Caco-2 (cell line): ENCODE measurements at regions not wholly inside any gene's neighbourhood (a gene's known extent, or its start where the extent isn't known, plus 50 kb on each side); places are given as distances from the start of the nearest gene placed in this dataset.

Experiments
- BruUV-seq: library from RNA; stranded (reverse); fragments of 400-500 nt; replicated peaks from 2 replicates; lab custom pipeline; 2021; lab: Mats Ljungman, UMichigan
- CTCF ChIA-PET: fragments of 300-600 bp; sonication (Branson Sonifier 250); formaldehyde crosslinking; loops from one replicate; lab custom pipeline; 2022; ENCODE audit warnings: antibody characterized with exemption; lab: Charles Lee
- POLR2A ChIA-PET: fragments of 300-600 bp; sonication (Branson Sonifier 250); formaldehyde crosslinking; loops from one replicate; lab custom pipeline; 2022; ENCODE audit warnings: antibody characterized with exemption; lab: Charles Lee
- DNase-seq, 2 experiments: peaks; one replicate each; pipeline versions ENCODE4 v3.0.0 to v3.0.0-alpha.2; 2020 to 2022
- H3K27me3 ChIP-seq: replicated peaks from 2 replicates; pipeline ENCODE4 v1.6.0; 2011; ENCODE audit warnings: low read length; ENCODE audit not compliant: control insufficient read depth, insufficient read depth
- H3K36me3 ChIP-seq: 2 replicates; pipeline ENCODE4 v1.5.1; 2011; ENCODE audit warnings: low read length; ENCODE audit not compliant: control insufficient read depth, insufficient read depth
- H3K4me1 ChIP-seq: fragments of 250-450 bp; sonication (Bioruptor Pico); 2 replicates; pipeline ENCODE4 v1.5.1; 2020; ENCODE audit warnings: mild to moderate bottlenecking
- H3K4me3 ChIP-seq: 2 replicates; pipeline ENCODE4 v1.5.1; 2011; ENCODE audit warnings: low read depth, mild to moderate bottlenecking, control low read depth, low read length
- H3K9me3 ChIP-seq: fragments of 250-450 bp; sonication (Bioruptor Pico); 2 replicates; pipeline ENCODE4 v1.5.1; 2020; ENCODE audit warnings: mild to moderate bottlenecking, moderate library complexity
- H3K27ac Mint-ChIP-seq: one replicate; pipeline ENCODE4 v1.8.0; 2022; ENCODE audit warnings: mixed read lengths; ENCODE audit not compliant: unreplicated experiment
- H3K27me3 Mint-ChIP-seq: one replicate; pipeline ENCODE4 v1.8.0; 2022; ENCODE audit warnings: mixed read lengths; ENCODE audit not compliant: insufficient read depth, unreplicated experiment
- H3K36me3 Mint-ChIP-seq: one replicate; pipeline ENCODE4 v1.8.0; 2022; ENCODE audit warnings: mild to moderate bottlenecking, mixed read lengths; ENCODE audit not compliant: insufficient read depth, unreplicated experiment
- H3K4me1 Mint-ChIP-seq: one replicate; pipeline ENCODE4 v1.8.0; 2022; ENCODE audit warnings: low read depth, mixed read lengths; ENCODE audit not compliant: unreplicated experiment
- H3K4me3 Mint-ChIP-seq: one replicate; pipeline ENCODE4 v1.8.0; 2022; ENCODE audit warnings: mild to moderate bottlenecking, moderate library complexity, mixed read lengths; ENCODE audit not compliant: unreplicated experiment
- H3K9me3 Mint-ChIP-seq: one replicate; pipeline ENCODE4 v1.8.0; 2022; ENCODE audit warnings: mixed read lengths; ENCODE audit not compliant: unreplicated experiment
- CTCF ChIP-seq, 2 experiments: fragments of 200-600 bp in 1 of 2; IDR thresholded peaks; 1 replicate in 1 of 2; 2 replicates in 1 of 2; pipeline versions ENCODE4 v1.5.1 to v1.8.0; 2011 to 2022; ENCODE audit warnings: antibody characterized with exemption in 1 of 2, control low read depth in 1 of 2, inconsistent platforms in 1 of 2, low read depth in 1 of 2, low read length in 1 of 2, mild to moderate bottlenecking in 1 of 2, moderate library complexity in 1 of 2; ENCODE audit not compliant: insufficient read depth in 1 of 2, severe bottlenecking in 1 of 2, unreplicated experiment in 1 of 2
- intact Hi-C: fragments of 100-400 bp; cut with micrococcal nuclease; formaldehyde crosslinking; loops from one replicate; pipeline ENCODE4 v1.10.0; 2022; ENCODE audit not compliant: unreplicated experiment

GRCh38 chr11:112403432-112403831, 142.8 kb upstream of the PLET1 start:
- Histone ChIP-seq H3K4me3 (no peak overlapping the region), H3K27me3 (no peaks in the 10 kb centered on the region; the same call in 1 of the 2 replicates), H3K4me1 (no peaks in the 10 kb centered on the region), H3K36me3 (no peaks in the 10 kb centered on the region), H3K9me3 (no peaks in the 10 kb centered on the region)
- H3K27me3 Mint-ChIP-seq = peaks cover under 1% of the 10 kb centered on the region
- CTCF ChIA-PET = no interaction called here
- POLR2A ChIA-PET = no interaction called here
- no TSS peak for BruUV-seq
- H3K36me3 Mint-ChIP-seq = no peaks in the 10 kb centered on the region
- no peaks in the 10 kb centered on the region for H3K4me1 Mint-ChIP-seq
- H3K4me3 Mint-ChIP-seq = no peak overlapping the region
- TF ChIP-seq CTCF (IDR thresholded peaks at IDR 0.05; ENCODE audit: insufficient read depth in 1 of 2, low read depth in 1 of 2, low read length in 1 of 2, severe bottlenecking in 1 of 2, unreplicated experiment in 1 of 2) = no peak
- no peak for DNase-seq
- no peak overlapping the region for H3K27ac Mint-ChIP-seq
- intact Hi-C loops = no loop called here
- H3K9me3 Mint-ChIP-seq = no peaks in the 10 kb centered on the region

- Mint-ChIP-seq H3K27ac (no peak overlapping the region), H3K4me1 (no peaks in the 10 kb centered on the region), H3K36me3 (no peaks in the 10 kb centered on the region), H3K9me3 (no peaks in the 10 kb centered on the region), H3K4me3 (no peak overlapping the region), H3K27me3 (peaks cover 3% of the 10 kb centered on the region)
- TF ChIP-seq CTCF (IDR thresholded peaks at IDR 0.05; ENCODE audit: insufficient read depth in 1 of 2, low read depth in 1 of 2, low read length in 1 of 2, severe bottlenecking in 1 of 2, unreplicated experiment in 1 of 2) = no peak
- BruUV-seq = no TSS peak
- intact Hi-C loops = no loop called here
- no peaks in the 10 kb centered on the region for H3K4me1 ChIP-seq
- ChIA-PET CTCF (no interaction called here), POLR2A (no interaction called here)
- H3K9me3 ChIP-seq = no peaks in the 10 kb centered on the region
- H3K27me3 ChIP-seq = no peaks in the 10 kb centered on the region; the same call in 1 of the 2 replicates
- no peak for DNase-seq
- no peaks in the 10 kb centered on the region for H3K36me3 ChIP-seq
- H3K4me3 ChIP-seq = no peak overlapping the region
These were observed 143.5 kb upstream of the PLET1 start for GRCh38 chr11:112404112-112404511.

GRCh38 chr11:112408517-112408916, 147.9 kb upstream of the PLET1 start:
- Mint-ChIP-seq H3K36me3 (no peaks in the 10 kb centered on the region), H3K4me1 (no peaks in the 10 kb centered on the region), H3K27me3 (peaks cover 19% of the 10 kb centered on the region), H3K4me3 (no peak overlapping the region), H3K9me3 (peaks cover 6% of the 10 kb centered on the region), H3K27ac (no peak overlapping the region)
- no TSS peak for BruUV-seq
- no peak for DNase-seq
- Histone ChIP-seq H3K27me3 (no peaks in the 10 kb centered on the region), H3K9me3 (no peaks in the 10 kb centered on the region), H3K4me1 (no peaks in the 10 kb centered on the region), H3K36me3 (no peaks in the 10 kb centered on the region), H3K4me3 (no peak overlapping the region)
- ChIA-PET POLR2A (no interaction called here), CTCF (no interaction called here)
- no peak for TF ChIP-seq CTCF (IDR thresholded peaks at IDR 0.05; ENCODE audit: insufficient read depth in 1 of 2, low read depth in 1 of 2, low read length in 1 of 2, severe bottlenecking in 1 of 2, unreplicated experiment in 1 of 2)
- intact Hi-C loops = no loop called here
